PC-9 (cell line): ENCODE measurements at regions not wholly inside any gene's neighbourhood (a gene's known extent, or its start where the extent isn't known, plus 50 kb on each side); places are given as distances from the start of the nearest gene placed in this dataset.
A peak's percentile ranks its signal among the peaks of the same experiment; 100 is the strongest.

Experiments
- BruUV-seq: library from RNA; stranded (reverse); fragments of 400-500 nt; replicated peaks from 2 replicates; lab custom pipeline; 2021; lab: Mats Ljungman, UMichigan
- CTCF ChIA-PET: fragments of 300-600 bp; sonication (Branson Sonifier 250); formaldehyde crosslinking; loops from one replicate; lab custom pipeline; 2022; ENCODE audit warnings: antibody characterized with exemption; lab: Charles Lee
- POLR2A ChIA-PET: fragments of 300-600 bp; sonication (Branson Sonifier 250); formaldehyde crosslinking; loops from one replicate; lab custom pipeline; 2022; ENCODE audit warnings: antibody characterized with exemption; ENCODE audit not compliant: unreplicated experiment; lab: Charles Lee
- DNase-seq, 2 experiments: peaks; one replicate each; pipeline versions ENCODE4 v3.0.0 to v3.0.0-alpha.2; 2015 to 2022; ENCODE audit warnings: mixed read lengths in 1 of 2
- H2AFZ ChIP-seq: fragments of 200-600 bp; sonication (generic); 2 replicates; pipeline ENCODE4 v1.8.1; 2017; ENCODE audit warnings: antibody characterized with exemption
- H3F3A ChIP-seq: fragments of 200-600 bp; sonication (generic); 2 replicates; pipeline ENCODE4 v1.8.1; 2017; ENCODE audit warnings: antibody characterized with exemption, mild to moderate bottlenecking, low read depth; ENCODE audit not compliant: insufficient read depth
- H3K27ac ChIP-seq: fragments of 200-600 bp; sonication (generic); 2 replicates; pipeline ENCODE4 v1.6.1; 2016; ENCODE audit warnings: mixed run types
- H3K27me3 ChIP-seq: fragments of 200-600 bp; sonication (generic); 2 replicates; pipeline ENCODE4 v1.6.1; 2016; ENCODE audit warnings: low read depth, mixed run types; ENCODE audit not compliant: insufficient read depth
- H3K36me3 ChIP-seq: fragments of 200-600 bp; sonication (generic); 2 replicates; pipeline ENCODE4 v1.6.1; 2016; ENCODE audit warnings: low read depth, mixed run types
- H3K4me1 ChIP-seq: fragments of 200-600 bp; sonication (generic); replicated peaks from 2 replicates; pipeline ENCODE4 v1.6.1; 2016; ENCODE audit warnings: mixed run types; ENCODE audit not compliant: insufficient read depth
- H3K4me2 ChIP-seq: fragments of 200-600 bp; sonication (generic); 2 replicates; pipeline ENCODE4 v1.6.1; 2017; ENCODE audit warnings: mixed run types
- H3K4me3 ChIP-seq: fragments of 200-600 bp; sonication (generic); 2 replicates; pipeline ENCODE4 v1.6.1; 2016; ENCODE audit warnings: mixed run types
- H3K79me2 ChIP-seq: fragments of 200-600 bp; sonication (generic); 2 replicates; pipeline ENCODE4 v1.6.1; 2017; ENCODE audit warnings: low read depth, mixed run types
- H3K9me2 ChIP-seq: fragments of 200-600 bp; sonication (generic); 2 replicates; pipeline ENCODE4 v1.8.1; 2017; ENCODE audit warnings: mild to moderate bottlenecking; ENCODE audit not compliant: insufficient read depth
- H3K9me3 ChIP-seq: fragments of 200-600 bp; sonication (generic); 2 replicates; pipeline ENCODE4 v1.8.1; 2016; ENCODE audit warnings: low read depth; ENCODE audit not compliant: insufficient read depth
- H4K20me1 ChIP-seq: fragments of 200-600 bp; sonication (generic); 2 replicates; pipeline ENCODE4 v1.8.1; 2017; ENCODE audit not compliant: insufficient read depth
- EZH2 ChIP-seq: fragments of 200-600 bp; sonication (generic); IDR thresholded peaks from 2 replicates; pipeline ENCODE4 v1.8.0; 2017; ENCODE audit warnings: antibody characterized with exemption, low read depth
- intact Hi-C: fragments of 100-400 bp; cut with micrococcal nuclease; formaldehyde crosslinking; loops from one replicate; pipeline ENCODE4 v1.10.0; 2022; ENCODE audit not compliant: unreplicated experiment
- TF ChIP-seq, protein P1 (sequence below): fragments of 200-600 bp; sonication (generic); conservative IDR thresholded peaks from 2 replicates; pipeline ENCODE4 v1.6.1; 2017; ENCODE audit warnings: mixed run types, antibody characterized with exemption, mild to moderate bottlenecking, moderate library complexity

DNA sequence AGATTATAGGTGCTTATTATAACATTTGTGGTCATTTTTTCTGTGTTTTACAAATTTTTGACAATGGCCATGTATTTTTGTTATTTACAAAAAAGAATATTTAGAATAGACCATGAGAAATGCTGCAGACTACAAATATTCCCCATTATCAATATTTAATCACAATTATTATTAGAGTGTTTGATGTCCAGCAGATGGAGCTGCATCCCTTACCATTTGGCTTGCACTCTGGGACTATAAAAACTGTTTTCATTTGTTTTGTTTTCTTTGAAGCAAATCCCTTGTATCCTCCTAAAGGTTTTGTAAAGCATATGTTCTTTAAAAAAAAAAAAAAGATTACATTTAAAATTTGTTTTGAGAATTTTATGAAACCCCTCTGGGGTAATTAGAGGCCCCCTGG, 85.6 kb upstream of the CXorf66 start:
- TF ChIP-seq, protein P1, sequence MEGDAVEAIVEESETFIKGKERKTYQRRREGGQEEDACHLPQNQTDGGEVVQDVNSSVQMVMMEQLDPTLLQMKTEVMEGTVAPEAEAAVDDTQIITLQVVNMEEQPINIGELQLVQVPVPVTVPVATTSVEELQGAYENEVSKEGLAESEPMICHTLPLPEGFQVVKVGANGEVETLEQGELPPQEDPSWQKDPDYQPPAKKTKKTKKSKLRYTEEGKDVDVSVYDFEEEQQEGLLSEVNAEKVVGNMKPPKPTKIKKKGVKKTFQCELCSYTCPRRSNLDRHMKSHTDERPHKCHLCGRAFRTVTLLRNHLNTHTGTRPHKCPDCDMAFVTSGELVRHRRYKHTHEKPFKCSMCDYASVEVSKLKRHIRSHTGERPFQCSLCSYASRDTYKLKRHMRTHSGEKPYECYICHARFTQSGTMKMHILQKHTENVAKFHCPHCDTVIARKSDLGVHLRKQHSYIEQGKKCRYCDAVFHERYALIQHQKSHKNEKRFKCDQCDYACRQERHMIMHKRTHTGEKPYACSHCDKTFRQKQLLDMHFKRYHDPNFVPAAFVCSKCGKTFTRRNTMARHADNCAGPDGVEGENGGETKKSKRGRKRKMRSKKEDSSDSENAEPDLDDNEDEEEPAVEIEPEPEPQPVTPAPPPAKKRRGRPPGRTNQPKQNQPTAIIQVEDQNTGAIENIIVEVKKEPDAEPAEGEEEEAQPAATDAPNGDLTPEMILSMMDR: peak; percentile 63
- TF ChIP-seq EZH2: no peak
- DNase-seq: no peak
- Histone ChIP-seq H3K4me1 (no peaks in the 10 kb centered on the region), H3F3A (no peaks in the 10 kb centered on the region), H4K20me1 (no peaks in the 10 kb centered on the region), H3K4me2 (no peak overlapping the region), H2AFZ (no peak overlapping the region), H3K27ac (no peak overlapping the region), H3K4me3 (no peak overlapping the region), H3K9me3 (no peaks in the 10 kb centered on the region), H3K27me3 (0 out of 2 replicates have a peak, but pooled peaks cover 5% of the 10 kb centered on the region), H3K79me2 (no peaks in the 10 kb centered on the region), H3K9me2 (no peaks in the 10 kb centered on the region), H3K36me3 (no peaks in the 10 kb centered on the region)
- ChIA-PET POLR2A (no interaction called here), CTCF (no interaction called here)
- intact Hi-C loops: no loop called here
- no TSS peak for BruUV-seq

DNA sequence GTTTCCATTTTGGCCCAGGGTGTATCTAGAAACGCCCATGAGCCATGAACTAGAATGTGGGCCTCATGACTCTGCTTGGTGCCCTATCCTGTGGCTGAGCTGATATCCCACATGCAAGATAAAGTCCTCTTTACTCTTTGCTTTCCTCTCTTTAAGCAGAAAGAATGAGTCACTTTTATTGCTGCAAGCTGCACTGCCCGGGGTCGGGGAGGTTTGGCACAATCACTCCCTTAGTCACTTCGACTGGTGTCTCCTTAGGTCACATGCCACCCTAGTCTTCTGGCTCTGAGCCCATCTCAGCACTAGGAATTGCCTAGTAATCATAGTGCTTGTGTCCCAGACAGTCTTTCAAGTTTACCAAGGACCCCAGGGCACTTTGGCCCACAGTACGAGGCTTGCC, 75.1 kb upstream of the CXorf66 start:
- BruUV-seq: no TSS peak
- no peaks in the 10 kb centered on the region for H3K4me1 ChIP-seq
- H3K79me2 ChIP-seq: no peaks in the 10 kb centered on the region
- H3K9me3 ChIP-seq: no peaks in the 10 kb centered on the region
- ChIA-PET CTCF (no interaction called here), POLR2A (no interaction called here)
- no peak for TF ChIP-seq EZH2
- TF ChIP-seq, protein P1: no peak
- H3K27ac ChIP-seq: no peak overlapping the region
- no peaks in the 10 kb centered on the region for H3K27me3 ChIP-seq
- no peaks in the 10 kb centered on the region for H3K9me2 ChIP-seq
- no peaks in the 10 kb centered on the region for H3K36me3 ChIP-seq
- no peaks in the 10 kb centered on the region for H3F3A ChIP-seq
- H2AFZ ChIP-seq: no peak overlapping the region
- no peak for DNase-seq
- intact Hi-C loops: no loop called here
- H3K4me2 ChIP-seq: no peak overlapping the region
- H3K4me3 ChIP-seq: no peak overlapping the region
- no peaks in the 10 kb centered on the region for H4K20me1 ChIP-seq

DNA sequence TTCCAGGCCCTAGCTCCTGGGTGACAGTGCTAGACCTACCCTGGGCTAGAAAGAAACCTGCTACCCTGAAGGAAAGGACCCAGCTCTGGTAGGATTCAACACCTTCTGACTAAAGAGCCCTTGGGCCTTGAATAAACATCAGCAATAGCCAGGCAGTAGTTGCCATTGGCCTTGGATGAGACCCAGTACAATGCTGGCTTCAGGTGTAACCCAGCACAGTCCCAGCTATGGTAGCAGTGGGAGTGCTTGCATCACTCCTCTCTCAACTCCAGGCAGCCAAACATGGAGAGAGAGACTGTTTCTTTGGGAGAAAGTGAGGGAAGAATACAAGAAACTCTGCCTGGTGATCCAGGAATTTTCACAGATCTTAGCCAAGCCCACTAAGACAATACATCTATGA, 73.5 kb upstream of the CXorf66 start:
- no peak overlapping the region for H2AFZ ChIP-seq
- intact Hi-C loops: no loop called here
- no peaks in the 10 kb centered on the region for H3K9me2 ChIP-seq
- no peak for DNase-seq
- no peak overlapping the region for H3K4me3 ChIP-seq
- H3K36me3 ChIP-seq: no peaks in the 10 kb centered on the region
- no peak overlapping the region for H3K4me2 ChIP-seq
- TF ChIP-seq, protein P1: no peak
- TF ChIP-seq EZH2: no peak
- no peaks in the 10 kb centered on the region for H4K20me1 ChIP-seq
- POLR2A ChIA-PET: no interaction called here
- CTCF ChIA-PET: no interaction called here
- H3K27ac ChIP-seq: no peak overlapping the region
- no peaks in the 10 kb centered on the region for H3K4me1 ChIP-seq
- no peaks in the 10 kb centered on the region for H3K9me3 ChIP-seq
- no peaks in the 10 kb centered on the region for H3K27me3 ChIP-seq
- BruUV-seq: no TSS peak
- H3F3A ChIP-seq: no peaks in the 10 kb centered on the region
- H3K79me2 ChIP-seq: no peaks in the 10 kb centered on the region
